ENCODE measurements at regions not wholly inside any gene's neighbourhood (a gene's known extent, or its start where the extent isn't known, plus 50 kb on each side); places are given as distances from the start of the nearest gene placed in this dataset.
"Not testable (repeated sequence)": the region's sequence is repeated elsewhere in the genome, so short reads cannot be mapped to it uniquely, and the experiment has no call there.

DNA sequence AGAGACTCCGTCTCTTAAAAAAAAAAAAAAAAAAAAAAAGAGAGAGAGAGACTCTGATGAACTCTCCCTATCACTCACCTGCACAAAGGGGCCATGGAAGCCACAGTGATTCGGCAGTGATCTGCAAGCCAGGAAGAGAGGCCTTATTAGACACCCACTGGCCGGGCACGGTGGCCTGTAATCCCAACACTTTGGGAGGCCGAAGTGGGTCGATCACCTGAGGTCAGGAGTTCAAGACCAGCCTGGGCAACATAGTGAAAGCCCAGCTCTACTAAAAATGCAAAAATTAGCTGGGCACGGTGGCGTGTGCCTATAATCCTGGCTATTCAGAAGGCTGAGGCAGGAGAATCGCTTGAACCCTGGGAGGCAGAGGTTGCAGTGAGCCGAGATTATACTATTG lies 198.5 kb upstream of the WSCD1 start:
- DNase-seq: no peak

DNA sequence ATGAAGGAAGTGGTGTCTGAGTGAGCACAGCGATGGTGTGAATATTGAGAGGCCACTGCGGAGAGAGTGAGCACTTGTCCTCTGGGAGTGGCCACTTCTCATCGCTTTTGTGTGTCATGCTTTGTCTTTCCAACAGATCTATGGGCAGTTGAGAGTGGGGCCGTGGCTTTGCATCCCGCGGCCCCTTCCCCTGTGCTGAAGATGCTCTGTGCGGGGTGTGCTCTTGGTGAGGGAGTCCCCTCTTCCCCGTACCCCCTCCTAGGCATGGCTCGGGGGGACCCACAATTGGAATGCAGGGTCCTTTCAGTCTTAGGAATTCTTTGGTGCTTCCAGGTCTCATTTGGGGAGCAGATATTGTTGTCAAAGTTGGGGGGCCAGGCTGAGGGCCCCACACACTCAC lies 197.3 kb upstream of the WSCD1 start:
- DNase-seq: no peak

DNA sequence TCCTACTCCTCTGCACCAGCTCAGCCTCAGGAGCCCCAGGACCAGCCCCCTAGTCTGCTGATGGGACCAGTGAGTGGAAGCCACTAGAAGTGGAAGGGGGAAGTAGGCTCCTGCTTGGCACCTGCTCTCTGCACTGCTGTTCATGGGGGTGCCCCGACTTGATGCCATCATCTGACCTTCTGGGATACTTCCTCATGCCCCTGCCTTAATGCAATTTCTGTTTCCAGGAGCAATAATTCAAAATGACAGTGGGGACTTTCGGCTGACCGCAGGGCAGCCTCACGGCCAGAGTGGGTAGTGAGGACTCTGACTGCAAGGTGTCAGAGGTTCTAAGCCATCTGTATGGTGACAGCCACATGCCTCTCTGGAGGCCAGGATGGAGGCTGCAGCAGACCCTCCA lies 196.4 kb upstream of the WSCD1 start:
- DNase-seq: no peak

DNA sequence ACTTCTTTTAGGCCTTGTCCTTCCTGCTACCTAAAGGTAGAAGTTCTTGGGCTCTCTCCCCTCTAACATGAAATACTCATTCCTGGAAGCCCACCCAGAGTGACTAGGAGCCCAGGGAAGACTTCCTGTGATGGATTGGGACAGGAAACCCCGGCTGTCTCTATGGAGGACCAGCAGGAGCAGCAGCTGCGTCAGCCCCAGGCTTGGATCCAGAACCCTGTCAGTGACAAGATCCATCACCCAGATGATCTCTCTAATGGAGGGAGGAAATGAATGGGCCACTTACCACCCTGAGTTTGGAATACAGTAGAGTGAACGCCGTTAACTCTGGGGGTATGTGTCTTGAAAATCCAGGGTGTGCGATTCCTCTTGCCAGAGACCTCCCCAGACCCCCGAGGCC lies 195.7 kb upstream of the WSCD1 start:
- DNase-seq: no peak

DNA sequence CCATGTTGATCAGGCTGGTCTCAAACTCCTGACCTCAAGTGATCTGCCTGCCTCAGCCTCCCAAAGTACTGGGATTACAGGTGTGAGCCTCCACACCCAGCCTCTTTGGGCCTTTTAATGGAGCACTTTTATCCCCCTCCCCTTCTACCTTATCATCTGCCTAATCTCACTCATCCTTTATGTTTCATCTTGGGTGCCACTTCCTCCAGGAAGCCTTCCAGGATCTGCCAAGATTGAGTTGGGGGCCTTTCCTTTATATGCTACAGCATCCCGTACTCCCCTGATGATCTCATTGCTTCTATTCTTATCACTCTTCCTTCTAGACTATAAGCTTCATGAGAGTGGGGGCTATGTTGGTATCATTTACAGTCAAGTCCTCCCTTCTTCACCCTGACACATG lies 192.8 kb upstream of the WSCD1 start:
- no peak for DNase-seq

DNA sequence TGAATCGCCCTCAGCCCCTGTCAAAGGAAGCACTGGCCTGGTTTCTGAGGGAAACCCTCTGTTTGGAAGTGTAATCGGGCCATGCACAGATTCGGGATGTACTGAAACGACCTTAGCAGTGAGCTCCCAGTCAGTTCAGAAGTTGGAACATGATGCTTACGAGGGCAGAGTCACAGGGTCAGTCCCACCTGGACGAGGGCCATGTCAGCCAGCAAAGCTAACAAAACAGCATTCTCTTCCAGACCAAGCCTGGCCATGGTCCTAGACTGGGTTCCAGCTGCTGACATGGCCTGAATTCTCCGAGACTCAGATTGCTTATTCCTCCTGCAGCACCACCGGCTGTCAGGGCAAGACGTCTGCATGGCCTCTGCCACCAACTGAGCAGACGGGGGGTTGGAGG lies 192.2 kb upstream of the WSCD1 start:
- no peak for DNase-seq

DNA sequence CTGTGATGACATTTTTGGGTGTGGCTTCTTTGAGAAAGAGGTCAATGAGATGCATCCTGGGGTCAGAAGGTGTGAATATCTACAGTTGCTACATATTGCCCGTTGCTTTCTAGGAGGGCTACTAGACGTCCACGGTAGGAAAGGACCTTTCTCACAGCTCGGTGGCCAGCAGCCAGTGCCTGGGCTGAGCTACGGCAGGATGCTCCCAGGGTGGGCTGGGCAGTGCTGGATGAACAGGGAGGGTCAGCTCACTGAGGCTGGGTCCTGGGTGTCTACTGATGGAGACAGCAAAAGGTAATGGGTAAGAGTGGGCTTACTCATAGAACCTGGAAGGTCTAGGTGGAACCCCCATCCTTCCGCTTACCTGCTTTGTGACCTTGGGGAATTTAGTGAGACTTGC lies 188.3 kb upstream of the WSCD1 start:
- no peak for DNase-seq

DNA sequence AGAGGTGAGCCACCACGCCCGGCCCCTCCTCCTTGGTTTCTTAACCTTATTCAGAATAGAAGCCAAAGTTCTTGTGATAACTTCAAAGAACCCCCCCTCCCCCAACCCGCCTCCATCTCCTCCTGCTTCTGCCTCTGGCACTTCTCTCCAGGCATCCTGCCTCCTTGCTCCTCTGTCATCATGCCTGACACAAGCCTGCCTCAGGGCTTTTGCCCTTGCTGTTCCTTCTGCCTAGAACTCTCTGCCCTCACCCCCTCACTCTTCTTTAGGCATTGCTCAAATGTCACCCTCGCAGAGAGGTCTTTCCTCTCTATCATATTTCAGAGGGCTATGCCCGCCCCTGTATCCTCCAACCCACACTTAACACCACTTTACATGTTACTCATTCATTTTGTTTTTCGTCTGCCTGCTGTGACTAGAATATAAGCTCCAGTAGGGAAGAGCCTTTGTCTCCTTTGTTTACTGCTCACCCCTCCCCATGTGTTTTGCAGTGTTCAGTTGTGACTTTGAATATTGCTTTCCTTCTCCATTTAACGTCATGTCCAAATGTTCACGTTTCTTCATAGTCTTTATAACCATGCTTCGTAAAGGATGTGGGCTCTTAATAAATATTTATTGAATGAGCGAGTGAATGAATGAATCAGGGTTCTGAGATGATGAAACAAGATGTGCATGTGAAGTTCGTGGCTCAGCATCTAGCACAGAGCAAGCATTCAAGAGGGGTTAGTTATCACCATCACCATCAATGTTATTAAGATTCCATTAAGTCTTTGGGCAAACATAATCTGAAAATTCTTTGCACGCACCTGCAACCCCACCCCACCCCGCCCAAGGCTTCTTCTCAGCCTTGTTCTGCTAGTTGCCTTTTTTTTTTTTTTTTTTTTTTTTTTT lies 186.2 kb upstream of the WSCD1 start:
- no peak for DNase-seq

DNA sequence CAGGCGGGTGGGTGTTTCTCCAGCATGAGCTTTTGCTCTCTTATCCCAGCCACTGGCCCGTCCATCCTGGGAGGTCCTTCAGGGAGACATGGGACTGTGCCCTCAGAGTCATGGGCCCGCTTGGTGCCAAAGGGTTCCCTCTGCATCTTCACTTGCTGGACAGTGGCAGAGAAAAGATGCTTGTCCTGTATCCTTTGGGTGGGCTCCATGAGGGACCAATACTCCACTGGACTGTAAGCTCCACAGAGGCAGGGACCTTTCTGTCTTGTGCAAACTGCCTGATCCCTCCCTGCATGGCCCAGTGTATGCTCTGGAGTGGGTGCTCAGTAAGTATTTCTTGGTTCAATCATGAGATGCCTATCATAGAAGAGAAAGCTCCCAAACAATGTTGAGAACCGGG lies 184.8 kb upstream of the WSCD1 start:
- DNase-seq: no peak

DNA sequence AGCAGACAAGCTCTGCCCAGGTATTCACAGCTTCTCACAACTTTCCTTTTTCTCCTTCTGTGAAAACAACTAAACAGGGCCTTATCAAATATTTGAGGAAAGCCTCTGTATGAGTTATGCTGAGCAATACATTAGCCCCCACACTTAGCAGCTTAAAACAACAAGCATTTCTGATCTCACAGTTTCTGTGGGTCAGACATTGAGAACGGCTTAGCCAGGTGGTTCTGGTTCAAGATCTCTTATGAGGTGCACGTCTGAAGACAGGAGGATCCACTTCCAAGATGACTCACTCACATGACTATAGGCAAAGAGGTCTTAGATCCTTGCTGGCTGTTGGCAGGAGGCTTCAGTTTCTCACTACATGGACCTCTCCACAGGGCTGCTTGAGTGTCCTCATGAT lies 181.4 kb upstream of the WSCD1 start:
- DNase-seq: no peak

DNA sequence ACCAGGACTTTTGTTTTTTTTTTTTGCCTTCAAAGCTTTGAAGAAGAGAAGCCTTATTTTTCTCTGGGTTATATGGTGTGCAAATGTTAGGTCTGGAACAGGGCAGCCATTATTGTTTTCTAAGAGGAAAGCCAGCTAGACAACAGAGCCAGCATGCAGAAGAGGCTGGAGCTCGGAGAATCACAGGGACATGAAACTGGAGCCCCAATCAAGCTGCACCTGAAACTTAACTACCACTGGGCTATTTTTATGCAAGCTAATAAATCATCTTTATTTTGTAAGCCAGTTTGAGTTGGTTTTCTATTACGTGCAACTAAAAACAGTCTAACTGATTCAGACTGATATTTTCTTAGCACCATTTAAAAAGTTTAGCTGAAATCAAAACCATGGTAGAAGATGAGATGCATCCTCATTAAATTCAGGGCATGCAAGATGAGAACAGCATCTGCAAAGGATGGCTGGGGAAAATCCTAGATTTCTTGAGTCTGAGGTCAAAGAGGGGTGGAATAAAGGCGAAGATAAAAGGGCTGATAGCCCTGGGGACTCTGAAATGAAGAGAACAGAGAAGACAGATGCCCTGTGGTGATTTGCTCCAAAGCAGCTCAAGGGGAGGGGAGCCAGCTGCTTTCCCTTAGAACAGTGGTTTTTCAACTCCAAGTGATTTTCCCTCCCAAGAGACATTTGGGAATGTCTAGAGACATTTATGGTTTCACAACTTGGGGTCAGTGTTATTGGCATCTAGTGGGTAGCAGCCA lies 177.1 kb upstream of the WSCD1 start:
- DNase-seq: no peak

DNA sequence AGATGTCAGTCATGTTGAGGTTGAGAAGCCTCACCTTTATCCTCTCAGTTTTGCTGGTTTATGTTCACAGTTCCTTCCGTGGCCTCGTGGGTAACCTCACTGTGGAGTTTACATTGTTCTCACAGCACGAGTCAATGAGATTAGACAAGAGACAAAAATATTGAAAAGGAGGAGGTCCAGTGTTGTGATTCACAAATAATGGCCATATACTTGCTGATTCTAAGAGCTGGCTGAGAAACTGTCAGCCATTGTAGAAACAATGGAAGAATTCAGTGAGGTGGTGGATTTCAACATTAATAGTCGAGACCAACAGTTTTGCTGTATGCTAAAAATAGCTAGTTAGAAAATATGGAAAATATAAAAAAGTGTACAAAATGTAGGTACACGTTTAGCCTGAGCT lies 176.4 kb upstream of the WSCD1 start:
- DNase-seq: no peak

DNA sequence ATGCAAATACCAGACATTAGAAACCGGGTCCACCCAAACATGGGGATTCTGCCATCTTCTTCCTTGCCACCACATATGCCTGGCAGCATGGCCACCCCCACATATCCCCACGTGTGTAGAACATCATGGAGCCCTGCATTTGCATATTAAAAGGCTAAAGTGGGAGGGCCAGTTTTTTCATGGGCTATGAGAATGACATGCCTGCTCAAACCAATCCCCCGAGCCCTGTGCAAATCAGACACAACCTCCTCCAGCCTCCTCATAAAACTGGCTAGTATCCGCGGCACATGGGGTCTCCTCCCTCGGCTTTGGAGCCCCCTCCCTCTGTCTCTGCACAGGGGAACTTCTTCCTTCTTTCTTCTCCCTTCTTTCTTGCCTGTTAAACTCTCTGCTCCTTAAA lies 174.9 kb upstream of the WSCD1 start:
- DNase-seq: no peak

DNA sequence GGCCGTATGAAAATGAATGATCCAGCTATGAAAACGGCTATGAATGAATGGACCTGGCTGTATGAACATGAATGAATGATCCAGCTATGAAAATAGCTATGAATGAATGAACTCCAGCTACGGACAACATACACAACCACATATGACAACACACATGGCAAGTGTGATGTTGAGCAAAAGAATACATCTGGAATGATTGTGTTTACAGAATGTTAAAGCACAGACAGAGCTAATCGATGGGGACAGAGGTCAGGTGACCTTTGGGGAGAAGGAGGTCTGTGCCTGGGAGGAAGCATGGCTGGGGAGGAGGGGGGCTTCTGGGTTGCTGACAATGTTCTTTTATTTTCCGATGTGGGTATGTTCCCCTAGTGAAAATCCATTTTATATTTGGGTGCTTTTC lies 174.0 kb upstream of the WSCD1 start:
- DNase-seq: no peak

DNA sequence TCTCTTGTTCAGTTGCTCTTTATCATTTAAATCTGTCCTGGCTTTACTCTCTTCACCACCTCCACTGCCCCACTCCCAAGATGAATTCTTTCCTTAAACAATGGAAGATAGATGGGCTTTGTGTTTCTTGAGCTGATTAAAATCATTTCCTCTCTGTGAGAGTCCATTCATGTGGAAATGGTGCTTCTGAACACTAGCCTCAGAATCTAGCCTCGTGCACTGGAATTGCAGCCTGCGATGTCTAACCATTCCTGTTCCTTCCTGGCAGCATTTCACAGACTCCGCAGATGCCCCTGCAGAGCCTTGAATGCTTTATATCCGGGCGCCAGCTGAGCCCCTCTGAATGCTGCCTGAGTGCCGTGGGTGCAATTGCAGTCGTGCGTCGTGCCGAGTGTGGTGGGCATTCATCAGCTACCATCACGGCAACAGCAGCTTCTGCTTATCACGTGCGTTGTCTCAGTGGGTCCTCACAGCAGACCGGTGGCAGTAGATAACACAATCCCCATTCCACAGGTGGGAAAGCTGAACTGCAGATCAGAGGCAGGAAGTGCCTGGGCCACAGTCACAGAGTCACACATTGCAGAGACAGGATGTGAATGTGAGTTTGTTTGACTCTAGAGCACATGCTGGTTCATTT lies 172.8 kb upstream of the WSCD1 start:
- DNase-seq: no peak

DNA sequence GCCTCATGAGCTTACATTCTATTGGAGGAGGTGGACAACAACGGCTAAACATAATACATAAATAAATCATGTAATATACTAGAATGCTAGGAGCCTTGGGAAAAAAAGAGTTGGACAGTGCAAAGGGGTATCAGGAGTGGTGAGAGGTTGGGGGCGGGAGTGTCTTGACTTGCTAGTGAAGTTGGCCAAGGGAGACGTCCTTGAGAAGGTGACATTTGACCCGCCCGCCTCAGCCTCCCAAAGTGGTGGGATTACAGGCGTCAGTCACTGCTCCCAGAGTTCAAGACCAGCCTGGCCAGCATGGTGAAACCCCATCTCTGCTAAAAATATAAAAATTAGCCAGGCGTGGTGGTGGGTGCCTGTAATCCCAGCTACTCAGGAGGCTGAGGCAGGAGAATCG lies 172.2 kb upstream of the WSCD1 start:
- DNase-seq: not testable (repeated sequence)

DNA sequence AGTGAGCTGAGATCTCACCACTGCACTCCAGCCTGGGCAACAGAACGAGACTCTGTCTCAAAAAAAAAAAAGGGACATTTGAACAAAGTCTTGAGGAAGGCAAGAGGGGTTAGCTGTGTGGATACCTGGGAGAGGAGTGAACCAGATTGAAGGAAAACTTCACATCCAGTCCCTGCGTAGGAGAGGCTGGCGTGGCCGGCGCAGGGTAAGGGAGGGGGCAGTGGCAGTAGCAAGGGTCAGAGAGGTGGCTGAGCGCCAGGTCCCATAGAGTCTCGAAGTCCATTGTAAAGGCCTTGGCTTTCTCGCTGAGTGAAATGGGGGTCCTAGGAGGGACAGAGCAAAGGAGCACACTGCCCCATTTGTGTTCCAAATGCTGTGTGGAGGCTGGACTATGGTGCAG lies 171.8 kb upstream of the WSCD1 start:
- DNase-seq: no peak

DNA sequence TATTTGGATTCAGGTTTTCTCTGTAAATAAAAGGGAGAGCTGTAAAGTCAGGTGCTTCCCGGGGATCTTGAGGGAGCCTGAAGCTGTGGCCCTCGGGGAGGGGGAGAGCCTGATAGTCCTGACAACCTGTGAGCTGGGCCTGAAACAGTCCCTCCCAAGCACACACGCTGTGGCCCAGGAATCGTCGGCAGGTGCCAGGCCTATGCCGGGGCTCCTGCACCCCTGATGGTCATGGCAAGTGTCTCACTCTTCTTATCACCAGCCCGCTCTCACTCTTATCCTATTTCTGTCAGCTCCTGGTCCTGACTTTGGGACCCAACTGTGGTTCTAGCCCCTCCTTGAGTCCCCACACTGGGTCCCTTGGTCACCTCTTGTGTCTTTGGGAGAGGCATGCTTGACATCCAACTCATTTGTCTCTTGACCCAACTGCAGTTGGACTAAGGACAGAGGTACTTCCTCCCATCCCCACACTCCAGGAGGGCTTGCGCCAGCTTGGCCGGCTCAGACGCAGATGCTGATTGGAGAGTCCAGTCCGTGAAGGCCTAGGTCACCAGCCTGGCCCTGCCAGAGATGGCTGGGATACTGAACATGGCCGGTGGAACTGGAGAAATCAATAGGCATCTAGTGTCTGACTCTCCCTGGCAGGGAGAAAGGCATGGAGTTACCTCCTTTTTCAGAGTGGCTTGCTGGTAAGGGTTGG lies 170.5 kb upstream of the WSCD1 start:
- DNase-seq: no peak

DNA sequence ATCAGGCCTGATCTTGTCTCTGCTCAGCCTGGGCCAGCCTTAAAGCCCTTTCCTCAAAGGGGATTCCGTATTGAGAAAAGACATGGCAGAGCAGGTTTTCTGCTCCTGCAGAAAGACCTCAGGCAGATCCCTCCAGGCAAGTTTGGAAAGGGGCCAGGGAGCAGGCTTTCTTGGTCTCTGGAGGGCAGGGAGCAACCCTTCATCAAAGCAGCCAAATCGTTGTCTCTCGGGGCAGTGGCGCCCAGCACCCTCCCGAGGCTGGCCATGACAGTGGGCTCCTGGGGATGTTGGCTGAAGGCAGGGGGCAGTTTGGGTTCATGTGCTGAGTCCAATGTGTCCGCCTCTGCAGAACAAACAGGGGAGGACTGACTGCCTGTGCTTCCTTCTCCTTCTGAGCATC lies 168.4 kb upstream of the WSCD1 start:
- DNase-seq: no peak

DNA sequence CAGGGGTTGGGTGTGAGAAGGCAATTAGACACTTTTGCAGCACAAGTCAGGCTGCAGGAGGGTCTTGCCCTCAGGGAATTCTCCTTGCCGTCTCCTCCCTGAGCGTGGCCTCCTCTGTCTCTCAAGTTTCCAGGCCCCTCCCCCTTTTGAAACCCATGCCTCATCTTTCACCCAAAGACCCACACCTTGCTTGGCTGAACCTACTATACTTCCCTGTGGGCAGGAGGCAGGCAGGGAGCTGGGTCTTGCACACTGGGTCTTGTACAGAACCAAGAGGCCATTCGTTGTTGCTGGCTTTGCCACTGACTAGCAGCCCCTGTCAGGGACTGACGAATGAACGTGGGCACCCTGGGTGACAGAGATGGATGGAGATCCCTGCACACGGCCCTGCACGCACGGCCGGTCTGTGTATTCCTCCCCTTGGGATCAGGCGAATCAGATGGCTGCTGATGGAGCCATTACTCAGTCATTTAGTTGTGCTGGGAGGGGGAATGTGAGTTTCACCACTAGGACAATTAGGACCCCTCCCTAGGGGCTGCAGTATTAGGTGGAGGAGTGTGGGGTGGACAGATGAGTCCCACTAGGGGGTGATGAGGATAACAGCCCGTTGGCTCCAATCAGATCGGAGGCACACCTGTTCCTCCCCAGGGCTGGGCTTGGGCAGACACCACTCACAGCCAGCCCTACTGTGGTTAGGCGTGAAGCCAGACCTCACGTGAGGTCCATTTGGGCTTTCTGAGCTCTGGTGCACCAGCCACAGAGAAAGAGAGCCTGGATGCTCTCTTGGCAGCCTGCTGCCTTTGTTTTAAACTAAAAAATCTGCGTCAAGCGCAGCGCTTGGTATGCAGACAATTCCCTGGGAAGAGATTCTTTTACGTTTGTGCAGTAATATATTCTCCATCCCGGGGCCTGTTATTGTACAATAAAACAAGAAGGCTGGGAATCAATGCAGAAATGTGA lies 167.7 kb upstream of the WSCD1 start:
- no peak for DNase-seq

DNA sequence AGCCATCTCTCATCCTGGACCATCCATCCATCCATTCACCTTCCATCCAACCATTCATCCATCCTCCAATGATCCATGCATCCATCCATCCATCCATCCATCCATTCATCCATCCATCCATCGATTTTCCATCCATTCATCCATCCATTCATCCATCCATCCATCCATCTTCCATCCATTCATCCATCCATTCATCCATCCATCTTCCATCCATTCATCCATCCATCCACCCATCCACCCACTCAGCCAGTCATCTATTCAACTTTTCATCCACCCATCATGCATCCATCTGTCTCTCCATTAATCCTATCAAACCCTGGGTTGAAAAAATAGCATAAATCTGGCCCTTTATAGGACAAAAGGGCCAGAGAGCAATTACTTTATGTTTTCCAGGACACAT lies 158.3 kb upstream of the WSCD1 start:
- DNase-seq: no peak

DNA sequence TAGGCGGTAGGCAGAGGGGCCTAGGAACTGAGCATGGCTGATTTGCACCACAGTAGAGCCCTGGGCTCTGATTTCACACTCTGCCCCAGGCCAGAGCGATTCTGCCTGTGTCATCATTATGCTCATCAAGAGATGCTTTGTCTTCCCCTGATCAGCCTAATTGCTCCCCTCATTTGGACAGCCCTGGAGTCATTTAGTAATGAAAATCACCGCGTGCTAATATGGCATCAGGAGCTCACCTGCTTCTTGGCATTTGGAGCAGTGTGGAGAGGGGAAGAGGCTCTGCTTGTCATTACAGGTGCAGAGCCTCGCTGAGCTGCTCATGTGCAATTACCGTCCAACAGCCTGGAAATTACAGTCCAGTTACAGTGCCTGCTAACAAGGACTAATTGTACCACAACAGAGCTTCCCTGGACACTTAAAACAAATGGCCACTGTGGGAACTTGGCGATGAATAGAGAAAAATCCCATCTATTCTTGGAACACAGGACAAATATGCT lies 157.1 kb upstream of the WSCD1 start:
- no peak for DNase-seq

Measured in NCI-H2029 (cell line).